ENCODE measurements at regions not wholly inside any gene's neighbourhood (a gene's known extent, or its start where the extent isn't known, plus 50 kb on each side); places are given as distances from the start of the nearest gene placed in this dataset.

GRCh38 chr17:33457477-33457876 is 164.4 kb upstream of the ASIC2 start:
- TF ChIP-seq, protein P1, sequence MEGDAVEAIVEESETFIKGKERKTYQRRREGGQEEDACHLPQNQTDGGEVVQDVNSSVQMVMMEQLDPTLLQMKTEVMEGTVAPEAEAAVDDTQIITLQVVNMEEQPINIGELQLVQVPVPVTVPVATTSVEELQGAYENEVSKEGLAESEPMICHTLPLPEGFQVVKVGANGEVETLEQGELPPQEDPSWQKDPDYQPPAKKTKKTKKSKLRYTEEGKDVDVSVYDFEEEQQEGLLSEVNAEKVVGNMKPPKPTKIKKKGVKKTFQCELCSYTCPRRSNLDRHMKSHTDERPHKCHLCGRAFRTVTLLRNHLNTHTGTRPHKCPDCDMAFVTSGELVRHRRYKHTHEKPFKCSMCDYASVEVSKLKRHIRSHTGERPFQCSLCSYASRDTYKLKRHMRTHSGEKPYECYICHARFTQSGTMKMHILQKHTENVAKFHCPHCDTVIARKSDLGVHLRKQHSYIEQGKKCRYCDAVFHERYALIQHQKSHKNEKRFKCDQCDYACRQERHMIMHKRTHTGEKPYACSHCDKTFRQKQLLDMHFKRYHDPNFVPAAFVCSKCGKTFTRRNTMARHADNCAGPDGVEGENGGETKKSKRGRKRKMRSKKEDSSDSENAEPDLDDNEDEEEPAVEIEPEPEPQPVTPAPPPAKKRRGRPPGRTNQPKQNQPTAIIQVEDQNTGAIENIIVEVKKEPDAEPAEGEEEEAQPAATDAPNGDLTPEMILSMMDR (IDR thresholded peaks at IDR 0.05), result no peak
- no peak for TF ChIP-seq POLR2A (IDR thresholded peaks at IDR 0.05)
